GM21390 (cell line): ENCODE measurements at regions not wholly inside any gene's neighbourhood (a gene's known extent, or its start where the extent isn't known, plus 50 kb on each side); places are given as distances from the start of the nearest gene placed in this dataset.
A peak's percentile ranks its signal among the peaks of the same experiment; 100 is the strongest.
"Not testable (repeated sequence)": the region's sequence is repeated elsewhere in the genome, so short reads cannot be mapped to it uniquely, and the experiment has no call there.

Source experiments
- ATAC-seq: cut with Tn5 transposase; IDR thresholded peaks from one replicate; pipeline ENCODE4 v1.9.1; 2021; ENCODE audit not compliant: unreplicated experiment

DNA sequence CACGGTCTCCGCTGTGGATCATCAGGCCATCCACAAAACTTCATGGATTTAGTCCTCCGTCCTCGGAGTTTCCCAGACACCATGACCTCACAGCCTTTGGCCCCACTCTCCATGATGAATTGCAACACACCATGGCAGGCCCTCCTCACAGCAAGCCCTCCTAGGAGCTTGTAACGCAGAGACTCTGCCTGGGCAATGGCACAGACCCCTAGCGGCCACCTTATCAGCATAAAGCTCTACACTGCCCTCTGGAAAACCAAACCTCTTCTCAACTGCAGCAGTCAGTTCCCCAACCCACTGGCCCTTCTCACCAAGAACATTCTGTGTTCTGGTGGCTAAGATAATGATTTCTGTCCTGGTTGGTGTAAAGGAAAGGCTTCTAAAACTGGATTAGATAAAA, 238.4 kb upstream of the USP15 start:
- ATAC-seq, result no peak

DNA sequence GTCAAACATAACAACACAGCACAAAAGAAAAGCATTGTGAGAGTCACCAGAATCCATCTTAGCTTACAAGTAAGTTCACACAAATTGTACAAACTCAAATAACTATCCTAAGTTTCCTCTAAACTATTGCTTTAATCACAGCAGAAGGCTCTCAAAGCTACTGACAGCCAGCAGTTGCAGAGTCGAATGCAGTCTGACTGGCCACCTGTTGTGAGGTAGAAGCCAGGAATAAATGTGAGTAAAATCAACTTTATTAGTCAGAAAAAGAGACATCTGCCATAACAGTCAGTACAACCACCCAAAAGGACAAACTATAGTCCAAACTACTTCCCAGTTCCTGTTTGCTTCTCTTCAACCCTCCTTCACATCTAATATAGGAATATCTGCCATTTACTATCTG, 231.7 kb upstream of the USP15 start:
- ATAC-seq, result no peak

DNA sequence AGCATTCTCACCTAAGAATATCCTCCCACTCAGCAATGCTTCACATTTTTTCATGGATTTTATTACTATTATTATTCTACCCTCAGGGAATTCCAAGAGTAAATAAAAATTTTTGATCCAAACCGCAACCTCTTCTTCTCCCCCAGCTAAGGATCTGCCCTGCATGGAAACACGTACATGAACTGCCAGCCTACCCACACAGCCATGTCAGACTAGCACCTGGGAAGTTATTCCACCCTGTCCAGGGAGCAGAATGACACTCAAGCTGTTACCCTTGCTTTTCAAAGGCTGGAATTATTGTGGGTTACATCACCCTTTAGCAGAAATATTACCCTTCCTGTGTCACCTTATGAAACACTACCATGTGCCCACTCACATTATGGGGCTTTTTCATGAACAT, 227.3 kb upstream of the USP15 start:
- ATAC-seq, result no peak

DNA sequence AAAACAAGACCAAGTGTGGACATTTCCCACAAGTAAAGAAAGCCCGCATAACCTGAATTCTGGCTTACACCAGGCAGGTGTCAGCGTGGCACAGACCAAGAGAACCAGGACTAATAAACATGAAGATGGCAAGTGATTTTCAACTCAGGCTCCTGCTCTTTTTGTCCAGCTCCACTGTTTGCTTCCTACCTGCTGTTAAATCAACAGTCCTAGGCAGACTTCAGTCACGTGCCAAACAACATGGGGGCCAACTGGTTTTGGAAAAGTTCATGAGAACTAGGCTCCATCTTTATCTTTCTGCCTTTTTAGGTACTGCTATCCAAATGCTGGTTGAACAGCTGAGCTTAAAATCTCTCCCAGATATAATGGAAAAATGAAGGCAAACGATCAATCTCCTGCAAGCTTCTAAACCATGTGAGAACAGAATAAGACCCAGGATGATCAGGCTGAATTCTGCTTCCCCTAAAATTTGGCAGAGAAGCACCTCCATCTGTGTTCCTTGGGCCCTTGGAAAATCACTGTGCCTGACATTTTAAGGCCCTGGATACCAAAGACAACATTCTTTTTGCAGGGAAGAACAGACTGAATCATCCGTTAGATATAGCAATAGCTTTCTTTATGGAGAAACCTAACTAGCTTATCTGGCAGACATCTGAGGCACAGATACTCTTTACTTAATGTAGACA, 215.6 kb upstream of the USP15 start:
- ATAC-seq, result no peak

DNA sequence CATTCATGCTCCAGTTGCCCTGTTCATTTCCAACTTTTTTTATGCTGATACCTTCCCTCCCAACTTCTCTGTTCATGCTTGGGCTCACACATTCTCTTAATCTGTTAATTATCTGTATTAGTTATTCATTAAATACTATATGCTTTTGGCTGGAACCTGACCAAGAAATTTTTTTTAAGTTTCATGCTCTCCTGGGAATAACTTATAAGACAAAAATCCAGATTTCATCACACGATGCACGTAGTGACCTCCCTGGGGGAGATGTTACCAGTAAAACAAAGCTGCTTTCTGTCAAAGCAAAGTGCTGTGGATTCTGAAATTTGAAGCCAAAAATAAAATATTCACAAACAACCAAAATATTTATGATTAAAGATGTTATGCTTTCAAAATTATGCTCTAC, 215.0 kb upstream of the USP15 start:
- ATAC-seq, result no peak

DNA sequence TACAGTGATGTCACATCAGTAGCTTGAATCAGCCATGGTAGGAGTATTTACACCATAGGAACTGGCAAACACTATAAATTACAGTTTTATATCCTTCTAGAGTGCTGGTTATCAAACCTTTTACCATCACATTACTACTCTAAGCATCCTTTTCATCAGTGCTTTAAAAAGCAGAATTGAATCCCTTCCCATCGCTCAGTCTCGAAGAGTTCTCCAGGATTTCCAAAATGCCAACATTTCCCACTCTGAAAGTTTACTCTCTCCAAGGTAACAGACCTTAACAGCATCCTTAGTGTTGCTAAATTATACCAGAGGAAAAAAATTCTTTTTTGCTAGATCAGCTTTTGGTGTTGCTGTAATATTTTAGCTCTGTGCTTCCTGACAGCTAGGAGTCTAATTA, 209.4 kb upstream of the USP15 start:
- no peak for ATAC-seq

DNA sequence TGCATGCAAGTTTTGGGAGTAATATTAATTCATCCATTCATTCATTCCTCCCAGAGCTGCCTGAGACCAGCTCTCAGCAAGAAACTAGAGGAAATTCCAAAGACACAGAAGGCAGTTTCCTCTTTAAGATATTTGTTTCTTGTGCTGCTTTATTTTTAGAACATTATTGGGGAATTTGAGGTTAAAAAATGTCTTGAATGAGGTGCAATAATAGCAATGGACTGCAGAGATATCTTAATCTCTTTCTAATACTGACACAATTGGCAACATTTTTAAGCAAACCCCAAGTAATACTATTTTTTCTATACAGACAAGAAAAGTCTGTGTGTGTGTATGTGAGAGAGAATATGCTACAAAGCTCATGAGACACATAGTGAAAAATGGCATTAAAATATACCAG, 190.2 kb upstream of the USP15 start:
- ATAC-seq, result no peak

DNA sequence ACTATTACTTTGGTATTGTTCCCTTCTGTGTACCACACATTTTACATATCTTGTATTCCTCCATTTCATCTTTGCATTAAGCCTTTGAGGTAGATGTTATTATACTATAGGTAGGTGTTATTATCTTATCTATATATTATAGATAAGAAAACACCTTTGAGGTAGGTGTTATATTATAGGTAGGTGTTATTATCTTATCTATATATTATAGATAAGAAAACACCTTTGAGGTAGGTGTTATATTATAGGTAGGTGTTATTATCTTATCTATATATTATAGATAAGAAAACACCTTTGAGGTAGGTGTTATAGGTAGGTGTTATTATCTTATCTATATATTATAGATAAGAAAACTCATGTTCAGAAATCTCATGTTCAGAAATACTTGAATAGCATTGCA, 187.0 kb upstream of the USP15 start:
- ATAC-seq, result not testable (repeated sequence)

DNA sequence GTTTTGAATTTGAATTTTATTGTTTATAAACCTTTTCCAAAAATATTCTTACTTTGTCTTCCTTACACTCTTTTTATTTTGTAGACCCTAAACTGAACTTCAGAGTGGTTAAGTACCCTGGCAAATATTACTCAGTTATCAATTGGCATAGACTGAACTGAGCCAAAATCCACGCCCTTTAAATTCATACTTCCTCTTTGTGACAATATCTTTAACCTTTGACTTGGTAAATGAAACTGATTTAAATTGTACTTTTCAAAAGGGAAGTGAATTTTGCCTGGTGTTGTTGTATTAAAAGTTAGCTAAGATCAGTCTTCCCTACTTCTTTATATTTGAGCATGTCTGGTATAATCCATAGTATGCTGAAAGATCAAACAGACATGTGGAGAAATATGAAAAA, 184.3 kb upstream of the USP15 start:
- ATAC-seq, result peak; percentile 84

DNA sequence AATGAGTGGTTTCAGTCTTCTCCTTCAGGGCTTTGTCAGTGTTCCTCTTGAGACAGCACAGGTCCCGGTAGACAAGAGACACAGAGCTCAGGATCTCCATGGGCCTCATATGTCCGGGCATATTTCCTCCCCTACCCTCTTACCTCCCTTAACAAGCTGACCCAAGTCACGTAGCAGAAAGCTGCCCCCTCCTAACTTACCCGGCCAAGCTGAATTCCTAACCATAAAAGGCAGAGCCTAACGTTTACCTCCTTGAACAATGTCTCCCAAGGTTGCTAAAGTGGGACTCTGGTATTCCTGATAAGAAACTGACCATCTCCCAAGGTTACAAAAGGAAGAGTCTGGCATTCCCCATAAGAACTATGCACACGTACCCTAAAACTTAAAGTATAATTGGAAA, 182.2 kb upstream of the USP15 start:
- ATAC-seq, result no peak

DNA sequence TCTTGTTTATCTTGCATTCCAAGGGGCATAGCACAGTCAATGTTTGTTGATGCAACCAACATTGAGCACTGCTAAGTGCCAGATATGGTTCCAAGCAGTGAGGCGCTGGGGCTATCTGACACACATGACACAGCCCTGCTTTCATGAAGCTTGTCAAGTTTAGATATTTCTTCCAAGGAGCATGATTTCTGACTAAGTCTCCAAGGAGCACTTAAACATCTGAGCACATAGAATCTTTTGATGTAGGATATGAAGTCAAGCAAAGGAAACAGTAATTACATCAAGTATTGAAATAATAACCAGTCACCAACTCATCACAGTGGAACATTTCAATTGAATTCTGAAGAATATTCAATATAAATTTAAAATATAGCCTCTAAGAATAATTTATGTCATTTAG, 177.8 kb upstream of the USP15 start:
- no peak for ATAC-seq

DNA sequence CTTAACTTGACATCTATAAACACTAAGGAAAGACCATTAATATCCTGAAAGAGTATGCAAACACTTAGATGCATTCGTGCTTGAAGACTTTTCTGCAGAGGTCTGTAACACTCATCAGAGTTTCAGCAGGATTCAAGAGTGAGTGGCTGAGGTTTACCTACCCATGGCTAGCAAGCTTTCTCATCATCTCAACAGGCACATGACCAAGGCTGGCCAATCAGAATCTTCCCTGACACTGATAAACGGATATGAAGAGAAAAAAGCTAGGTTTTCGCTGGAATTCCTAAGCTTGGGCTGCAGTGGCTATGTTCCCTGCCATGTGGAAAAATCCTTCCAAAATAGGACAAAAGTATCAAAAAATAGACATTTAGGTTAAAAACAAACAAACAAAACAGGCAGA, 162.1 kb upstream of the USP15 start:
- no peak for ATAC-seq

DNA sequence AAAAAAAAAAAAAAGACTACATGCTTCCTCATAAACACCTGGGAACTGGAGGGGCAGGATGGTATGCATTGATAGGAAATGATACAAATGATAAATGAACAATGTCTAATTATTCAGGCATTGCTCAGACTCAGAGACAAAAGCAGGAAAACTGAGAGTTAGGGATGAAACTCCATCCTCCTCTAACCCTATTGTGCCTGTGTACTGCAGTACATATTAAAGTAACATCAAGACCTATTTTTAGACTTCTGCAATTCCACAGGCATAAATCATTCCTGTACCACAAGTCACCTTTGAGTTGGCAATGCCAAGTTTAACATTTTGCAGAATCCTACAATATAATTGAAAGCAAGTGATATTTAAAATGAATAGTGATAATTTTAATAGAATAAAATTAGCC, 156.5 kb upstream of the USP15 start:
- ATAC-seq, result no peak

DNA sequence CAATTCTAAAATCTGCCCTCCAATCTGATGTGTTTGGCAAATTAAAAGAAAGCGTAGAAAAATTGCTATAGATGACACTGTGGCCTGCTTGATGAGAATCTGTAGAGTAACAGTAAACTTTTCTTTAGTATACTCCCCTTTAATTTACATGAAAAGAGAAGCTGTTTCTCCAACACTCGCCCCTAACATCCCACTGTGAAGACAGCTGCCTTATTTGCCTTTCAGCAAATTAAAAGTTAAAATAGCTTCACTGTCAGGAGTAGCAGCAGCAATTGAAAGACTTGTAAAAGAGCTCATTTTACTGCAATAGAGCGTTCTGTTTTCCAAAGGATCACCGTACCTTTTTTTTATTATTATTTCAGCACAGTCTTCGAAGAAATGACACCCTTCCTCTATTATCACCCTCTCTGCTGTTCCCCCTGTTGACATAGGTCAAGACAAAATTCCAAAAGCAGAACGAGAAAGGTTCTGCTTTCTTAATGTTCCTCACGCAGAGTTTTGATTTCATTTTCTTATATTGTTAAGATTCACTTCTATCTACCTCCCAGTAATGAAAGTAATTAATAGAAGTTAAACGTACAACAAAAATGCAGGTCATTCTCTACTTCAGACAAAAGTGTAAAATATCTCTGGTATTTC, 153.5 kb upstream of the USP15 start:
- ATAC-seq, result no peak

DNA sequence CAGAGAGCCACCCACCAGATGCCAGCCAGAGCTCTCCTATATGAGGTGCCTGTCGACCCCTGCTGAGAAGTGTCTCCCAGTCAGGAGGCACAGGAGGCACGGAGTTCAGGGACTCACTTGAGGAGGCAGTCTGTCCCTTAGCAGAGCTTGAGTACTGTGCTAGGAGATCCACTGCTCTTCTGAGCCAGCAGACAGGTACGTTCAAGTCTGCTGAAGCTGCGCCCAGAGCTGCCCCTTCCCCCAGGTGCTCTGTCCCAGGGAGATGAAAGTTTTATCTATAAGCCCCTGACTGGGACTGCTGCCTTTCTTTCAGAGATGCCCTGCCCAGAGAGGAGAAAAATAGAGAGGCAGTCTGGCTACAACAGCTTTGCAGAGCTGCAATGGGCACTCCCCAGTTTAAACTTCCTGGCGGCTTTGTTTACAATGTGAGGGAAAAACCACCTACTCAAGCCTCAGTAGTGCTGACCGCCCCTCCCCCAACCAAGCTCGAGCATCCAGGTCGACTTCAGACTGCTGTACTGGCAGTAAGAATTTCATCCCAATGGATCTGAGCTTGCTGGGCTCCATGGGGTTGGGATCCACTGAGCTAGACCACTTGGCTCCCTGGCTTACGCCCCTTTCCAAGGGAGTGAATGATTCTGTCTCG, 146.7 kb upstream of the USP15 start:
- ATAC-seq, result no peak

DNA sequence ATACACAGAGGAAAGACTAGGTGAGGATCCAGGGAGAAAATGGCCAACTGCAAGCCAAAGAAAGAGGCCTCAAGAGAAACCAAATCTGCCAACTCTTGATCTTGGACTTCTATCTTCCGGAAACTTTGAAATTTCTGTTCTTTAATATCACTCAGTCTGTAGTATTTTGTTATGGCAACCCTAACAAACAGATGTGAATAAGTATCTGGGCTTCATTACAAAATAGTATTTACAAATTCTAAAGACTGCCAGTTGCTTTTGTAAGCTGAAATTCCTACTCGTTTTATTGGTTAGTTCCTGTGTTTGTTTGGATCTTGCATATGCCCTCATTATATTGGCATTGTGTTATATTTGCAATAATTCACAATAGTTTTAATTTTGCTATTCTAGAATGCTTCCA, 143.2 kb upstream of the USP15 start:
- no peak for ATAC-seq

DNA sequence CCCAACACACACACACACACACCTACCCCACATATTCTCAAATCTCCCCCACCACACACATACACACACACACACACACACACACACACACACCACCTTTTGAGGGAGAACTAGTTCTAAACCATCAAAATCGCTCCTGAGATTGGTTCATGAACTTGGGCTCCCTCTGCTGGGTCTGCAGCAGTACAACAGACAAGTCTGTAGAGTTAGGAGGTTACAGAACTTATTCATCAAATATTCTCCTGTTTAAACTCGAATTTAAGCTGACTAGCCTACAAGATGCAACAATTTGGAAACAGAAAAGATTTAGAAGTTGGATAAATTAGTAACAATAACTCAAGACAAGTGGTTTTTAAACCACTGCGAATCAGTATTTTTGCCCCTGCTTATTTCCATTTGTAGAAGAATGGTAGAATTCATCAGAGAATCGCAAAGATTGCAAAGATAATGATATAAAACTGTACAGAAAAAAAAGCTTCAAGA, 136.4 kb upstream of the USP15 start:
- peak; percentile 96 for ATAC-seq

DNA sequence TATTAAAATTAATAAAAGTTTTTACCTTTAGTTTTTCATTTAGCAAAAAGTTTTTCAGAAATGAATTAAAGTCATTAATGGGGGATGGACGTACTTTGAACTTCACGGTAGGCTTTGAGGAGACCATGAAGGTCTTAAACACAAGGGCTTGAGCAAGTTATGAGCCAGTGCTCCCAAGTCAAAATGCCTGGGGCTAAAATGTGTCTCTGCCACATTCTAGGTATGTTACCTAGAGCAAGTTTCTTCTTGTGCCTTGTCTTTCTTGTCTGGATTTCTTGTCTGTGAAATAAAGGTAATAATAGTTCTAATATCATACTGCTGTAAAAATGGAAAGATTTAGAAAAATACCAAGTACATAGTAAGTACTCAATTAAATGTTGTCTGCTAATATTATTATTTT, 132.7 kb upstream of the USP15 start:
- no peak for ATAC-seq

DNA sequence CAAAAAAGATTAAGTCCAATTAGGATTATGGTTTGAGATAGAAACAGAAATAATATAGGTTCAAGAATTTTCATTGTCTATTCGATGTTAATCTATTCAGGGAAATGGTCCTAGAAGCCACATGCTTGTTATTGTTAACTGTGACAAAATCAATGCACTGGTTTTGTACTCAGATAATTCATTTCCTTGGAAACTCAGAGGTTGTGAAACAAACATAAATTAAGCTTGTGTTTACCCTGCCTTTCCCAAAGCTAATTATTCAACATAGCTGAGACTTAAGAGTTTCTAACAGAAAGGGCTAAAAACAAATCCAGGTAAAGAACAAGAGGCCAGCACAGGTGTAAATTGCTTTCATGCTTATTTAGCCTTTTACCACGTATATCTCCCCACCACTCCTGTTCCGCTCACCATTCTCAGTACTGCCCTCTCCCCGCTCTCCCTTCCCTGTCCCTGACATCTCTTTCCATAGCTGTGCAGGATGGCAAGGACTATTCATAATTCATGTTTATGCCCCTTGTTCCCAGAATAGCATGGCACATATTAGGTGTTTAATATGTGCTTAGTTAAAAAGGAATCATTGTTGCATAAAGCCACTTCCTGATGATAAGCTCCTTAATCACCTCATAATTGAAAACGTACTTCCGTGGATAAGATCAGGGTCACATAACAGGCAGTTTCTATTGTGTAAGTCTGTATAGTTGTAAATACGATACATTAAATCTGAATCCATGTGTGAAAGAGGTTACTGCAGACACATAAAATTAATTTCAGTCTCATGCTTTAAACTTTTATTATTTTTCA, 131.8 kb upstream of the USP15 start:
- no peak for ATAC-seq

DNA sequence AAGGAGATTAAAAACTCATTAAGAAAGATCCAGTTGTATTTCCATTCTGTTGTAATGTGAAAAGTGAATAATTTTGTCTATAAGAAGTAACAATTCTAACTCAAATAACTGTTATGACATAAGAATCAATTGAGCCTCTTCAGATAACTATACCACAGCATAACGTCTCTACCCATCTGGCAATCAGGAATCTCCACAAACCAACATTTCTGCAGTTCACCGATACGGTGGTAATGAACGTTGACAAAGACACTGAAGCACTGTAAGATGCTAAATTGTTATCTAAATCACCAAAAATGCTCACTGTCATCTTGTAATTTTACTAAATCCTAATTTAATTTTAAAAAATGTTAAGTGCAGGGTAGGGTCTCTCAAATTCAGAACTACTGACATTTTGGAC, 130.9 kb upstream of the USP15 start:
- ATAC-seq, result no peak

DNA sequence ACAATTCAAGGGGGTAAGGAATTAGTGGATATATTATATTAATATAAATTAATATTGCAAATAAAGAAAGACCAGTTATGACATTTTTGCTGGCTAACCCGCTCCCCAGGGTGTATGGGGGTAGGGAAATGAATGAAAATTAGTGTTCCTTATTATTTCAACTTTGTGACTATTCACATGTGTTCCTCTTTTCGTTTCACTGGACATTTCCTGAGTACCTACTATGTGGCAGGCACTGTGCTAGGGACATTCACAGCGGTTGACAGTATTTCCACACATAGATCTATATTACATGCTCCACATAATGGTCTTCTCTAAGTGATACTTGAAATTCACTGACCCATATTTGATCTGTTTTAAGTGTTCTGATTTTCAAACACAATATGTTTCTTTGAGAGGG, 129.8 kb upstream of the USP15 start:
- ATAC-seq, result no peak
